Endothelial cell of umbilical vein (primary cell): ENCODE measurements at regions not wholly inside any gene's neighbourhood (a gene's known extent, or its start where the extent isn't known, plus 50 kb on each side); places are given as distances from the start of the nearest gene placed in this dataset.

Experiments used
- BruUV-seq: library from RNA; stranded (reverse); fragments of 400-500 nt; replicated peaks from 2 replicates; lab custom pipeline; 2021; lab: Mats Ljungman, UMichigan
- CTCF ChIA-PET: fragments of 300-600, 350-600 bp; sonication (Branson Sonifier 250); formaldehyde crosslinking; loops from one replicate; lab custom pipeline; 2021; ENCODE audit warnings: antibody characterized with exemption, inconsistent platforms; lab: Charles Lee
- POLR2A ChIA-PET: fragments of 300-600, 350-600 bp; sonication (Branson Sonifier 250); formaldehyde crosslinking; loops from one replicate; lab custom pipeline; 2021; ENCODE audit warnings: antibody characterized with exemption, inconsistent platforms; lab: Charles Lee
- DNase-seq: peaks from one replicate; pipeline ENCODE4 v3.0.0-alpha.2; 2011; ENCODE audit warnings: low read depth, low spot score
- FAIRE-seq: peaks from 2 replicates; lab custom pipeline; 2011; peaks lifted over from hg19 to GRCh38; lab: Jason Lieb, UNC
- H2AFZ ChIP-seq: 2 replicates; pipeline ENCODE4 v1.6.0; 2012; ENCODE audit warnings: low read depth, low read length, control low read depth, inconsistent platforms
- H3K27ac ChIP-seq: 2 replicates; pipeline ENCODE4 v1.5.1; 2011; ENCODE audit warnings: low read depth, mild to moderate bottlenecking, control low read depth, low read length, moderate library complexity; ENCODE audit not compliant: insufficient read depth
- H3K27me3 ChIP-seq, 2 experiments: 2 replicates each; pipeline versions ENCODE4 v1.6.0 to v1.6.1; 2011; ENCODE audit warnings: low read length in 2 of 2, mixed read lengths in 1 of 2; ENCODE audit not compliant: control insufficient read depth in 2 of 2, insufficient read depth in 2 of 2
- H3K36me3 ChIP-seq, 2 experiments: 2 replicates in 1 of 2; 3 replicates in 1 of 2; pipeline ENCODE4 v1.5.1; 2011; ENCODE audit warnings: low read length in 2 of 2, mild to moderate bottlenecking in 1 of 2, moderate library complexity in 1 of 2; ENCODE audit not compliant: control insufficient read depth in 2 of 2, insufficient read depth in 2 of 2; ENCODE audit errors: extremely low read depth in 1 of 2
- H3K4me1 ChIP-seq: 3 replicates; pipeline ENCODE4 v1.5.1; 2011; ENCODE audit warnings: mild to moderate bottlenecking, low read length; ENCODE audit not compliant: control insufficient read depth, insufficient read depth; ENCODE audit errors: extremely low read depth
- H3K4me2 ChIP-seq: 2 replicates; pipeline ENCODE4 v1.6.1; 2011; ENCODE audit warnings: low read length, control low read depth, mixed read lengths; ENCODE audit not compliant: insufficient read depth
- H3K4me3 ChIP-seq, 3 experiments: fragments of 200-600 bp in 1 of 3; sonication (generic), shearing (Covaris generic) in 1 of 3; replicated peaks in 1 of 3; 2 replicates each; pipeline ENCODE4 v1.5.1; 2011 to 2016; ENCODE audit warnings: control low read depth in 3 of 3, low read length in 3 of 3, mild to moderate bottlenecking in 2 of 3, inconsistent platforms in 1 of 3, low read depth in 1 of 3, moderate library complexity in 1 of 3; ENCODE audit not compliant: insufficient read depth in 1 of 3
- H3K79me2 ChIP-seq: 2 replicates; pipeline ENCODE4 v1.6.0; 2012; ENCODE audit warnings: low read length, inconsistent platforms; ENCODE audit not compliant: control insufficient read depth, insufficient read depth
- H3K9ac ChIP-seq: replicated peaks from 2 replicates; pipeline ENCODE3; 2011; ENCODE audit warnings: low read length, control low read depth; ENCODE audit not compliant: insufficient read depth; ENCODE audit errors: extremely low read depth
- H3K9me1 ChIP-seq: replicated peaks from 3 replicates; pipeline ENCODE4 v1.6.0; 2011; ENCODE audit warnings: mild to moderate bottlenecking, low read length; ENCODE audit not compliant: control insufficient read depth, insufficient read depth; ENCODE audit errors: extremely low read depth
- H3K9me3 ChIP-seq: replicated peaks from 2 replicates; pipeline ENCODE4 v1.5.1; 2012; ENCODE audit warnings: low read length, inconsistent platforms; ENCODE audit not compliant: control insufficient read depth, insufficient read depth
- H4K20me1 ChIP-seq: replicated peaks from 2 replicates; pipeline ENCODE3; 2011; ENCODE audit warnings: mild to moderate bottlenecking, low read length; ENCODE audit not compliant: control insufficient read depth, insufficient read depth; ENCODE audit errors: extremely low read depth
- FOS ChIP-seq: IDR thresholded peaks from 2 replicates; pipeline ENCODE4 v1.6.1; 2011; ENCODE audit warnings: mild to moderate bottlenecking, low read length, moderate library complexity, borderline replicate concordance; ENCODE audit not compliant: insufficient read depth
- GATA2 ChIP-seq: IDR thresholded peaks from 2 replicates; pipeline ENCODE4 v1.7.0; 2011; ENCODE audit warnings: low read depth, mild to moderate bottlenecking, moderate library complexity, mixed read lengths, low read length; ENCODE audit not compliant: insufficient read length, insufficient read depth
- JUN ChIP-seq: IDR thresholded peaks from 2 replicates; pipeline ENCODE4 v1.6.1; 2011; ENCODE audit warnings: borderline replicate concordance, low read depth; ENCODE audit not compliant: insufficient read length, insufficient read depth
- MYC ChIP-seq: IDR thresholded peaks from one replicate; pipeline ENCODE4 v1.6.1; 2011; ENCODE audit warnings: mild to moderate bottlenecking, low read depth, low read length
- POLR2A ChIP-seq: IDR thresholded peaks from 2 replicates; pipeline ENCODE4 v1.6.1; 2012; ENCODE audit warnings: low read depth, mild to moderate bottlenecking, control low read depth, low read length
- POLR2AphosphoS5 ChIP-seq: IDR thresholded peaks from 2 replicates; pipeline ENCODE4 v1.6.1; 2012; ENCODE audit warnings: low read depth, mild to moderate bottlenecking, control low read depth, low read length, moderate library complexity; ENCODE audit not compliant: insufficient read depth
- dilution Hi-C: fragments of 300-500 bp; cut with MboI; formaldehyde crosslinking; loops from one replicate; pipeline ENCODE4 v1.15.0; 2019; ENCODE audit warnings: low sequenced_read_pairs; ENCODE audit not compliant: extremely low pct_ligation_motif_present
- intact Hi-C: fragments of 100-400 bp; cut with micrococcal nuclease; formaldehyde crosslinking; loops from one replicate; pipeline ENCODE4 v1.10.0; 2022
- TF ChIP-seq, protein P1 (sequence below): IDR thresholded peaks from 2 replicates; pipeline ENCODE4 v1.6.1; 2011; ENCODE audit not compliant: insufficient read depth, insufficient read length
- TF ChIP-seq, protein P2 (sequence below), 2 donors: IDR thresholded peaks; 1 replicate in 1 of 2; 2 replicates in 1 of 2; pipeline ENCODE4 v1.5.1; 2011; ENCODE audit warnings: low read length in 2 of 2, mild to moderate bottlenecking in 2 of 2, moderate library complexity in 2 of 2, control low read depth in 1 of 2, inconsistent platforms in 1 of 2, low read depth in 1 of 2; ENCODE audit not compliant: insufficient read depth in 1 of 2; ENCODE audit errors: extremely low read depth in 1 of 2

DNA sequence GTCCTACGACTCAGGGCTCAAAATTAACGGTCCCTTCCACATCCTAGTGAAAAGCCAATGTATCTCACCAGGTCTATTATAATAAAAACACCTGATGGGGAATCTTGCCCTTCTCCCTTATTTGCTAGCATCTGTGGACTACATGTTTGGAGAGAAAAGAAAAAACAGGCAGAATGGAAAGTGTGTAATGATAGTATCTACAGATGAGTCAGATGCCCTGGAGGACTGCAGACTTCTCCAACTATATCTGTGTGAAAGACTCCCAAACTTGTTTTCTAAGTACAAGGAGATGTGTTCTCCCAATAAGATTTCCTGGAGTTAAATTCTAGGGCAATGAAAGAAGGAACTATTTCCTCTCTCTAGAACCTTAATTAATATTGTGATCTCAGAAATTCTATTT lies 66.0 kb downstream of the FOXB2 start:
- no peak overlapping the region for H2AFZ ChIP-seq
- peaks cover 10 to 13% of the 10 kb centered on the region in 2 experiments for H3K27me3 ChIP-seq
- H4K20me1 ChIP-seq = no peaks in the 10 kb centered on the region
- DNase-seq (no peak), FAIRE-seq (no peak)
- H3K9me3 ChIP-seq = no peaks in the 10 kb centered on the region
- ChIA-PET POLR2A (no interaction called here), CTCF (no interaction called here)
- dilution Hi-C loops (no loop called here), intact Hi-C loops (no loop called here)
- no peak overlapping the region for H3K4me3 ChIP-seq
- H3K4me2 ChIP-seq = no peak overlapping the region
- no peaks in the 10 kb centered on the region for H3K36me3 ChIP-seq
- no peaks in the 10 kb centered on the region for H3K4me1 ChIP-seq
- no peak overlapping the region for H3K9ac ChIP-seq
- no peaks in the 10 kb centered on the region for H3K79me2 ChIP-seq
- H3K9me1 ChIP-seq = no peaks in the 10 kb centered on the region
- no TSS peak for BruUV-seq
- TF ChIP-seq JUN (no peak), POLR2A (no peak), MYC (no peak), GATA2 (no peak), POLR2AphosphoS5 (no peak), FOS (no peak)
- TF ChIP-seq, protein P1, sequence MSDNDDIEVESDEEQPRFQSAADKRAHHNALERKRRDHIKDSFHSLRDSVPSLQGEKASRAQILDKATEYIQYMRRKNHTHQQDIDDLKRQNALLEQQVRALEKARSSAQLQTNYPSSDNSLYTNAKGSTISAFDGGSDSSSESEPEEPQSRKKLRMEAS = no peak
- TF ChIP-seq, protein P2, sequence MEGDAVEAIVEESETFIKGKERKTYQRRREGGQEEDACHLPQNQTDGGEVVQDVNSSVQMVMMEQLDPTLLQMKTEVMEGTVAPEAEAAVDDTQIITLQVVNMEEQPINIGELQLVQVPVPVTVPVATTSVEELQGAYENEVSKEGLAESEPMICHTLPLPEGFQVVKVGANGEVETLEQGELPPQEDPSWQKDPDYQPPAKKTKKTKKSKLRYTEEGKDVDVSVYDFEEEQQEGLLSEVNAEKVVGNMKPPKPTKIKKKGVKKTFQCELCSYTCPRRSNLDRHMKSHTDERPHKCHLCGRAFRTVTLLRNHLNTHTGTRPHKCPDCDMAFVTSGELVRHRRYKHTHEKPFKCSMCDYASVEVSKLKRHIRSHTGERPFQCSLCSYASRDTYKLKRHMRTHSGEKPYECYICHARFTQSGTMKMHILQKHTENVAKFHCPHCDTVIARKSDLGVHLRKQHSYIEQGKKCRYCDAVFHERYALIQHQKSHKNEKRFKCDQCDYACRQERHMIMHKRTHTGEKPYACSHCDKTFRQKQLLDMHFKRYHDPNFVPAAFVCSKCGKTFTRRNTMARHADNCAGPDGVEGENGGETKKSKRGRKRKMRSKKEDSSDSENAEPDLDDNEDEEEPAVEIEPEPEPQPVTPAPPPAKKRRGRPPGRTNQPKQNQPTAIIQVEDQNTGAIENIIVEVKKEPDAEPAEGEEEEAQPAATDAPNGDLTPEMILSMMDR (IDR thresholded peaks at IDR 0.05; ENCODE audit: extremely low read depth in 1 of 2, insufficient read depth in 1 of 2, low read depth in 1 of 2, low read length in 2 of 2) = no peak
- no peak overlapping the region for H3K27ac ChIP-seq
